DMS53 treated with DMSO at 0.1 percent for 48 hours (cell line): ENCODE measurements at regions not wholly inside any gene's neighbourhood (a gene's known extent, or its start where the extent isn't known, plus 50 kb on each side); places are given as distances from the start of the nearest gene placed in this dataset.
"Not testable (repeated sequence)": the region's sequence is repeated elsewhere in the genome, so short reads cannot be mapped to it uniquely, and the experiment has no call there.

Experiments used
- DNase-seq: peaks from one replicate; lab custom pipeline; 2025; ENCODE audit not compliant: unreplicated experiment; lab: John Stamatoyannopoulos, UW

- not testable (repeated sequence) for DNase-seq
Measured at GRCh38 chr11:25486338-25486737, 845.6 kb upstream of the ANO3 start.

DNA sequence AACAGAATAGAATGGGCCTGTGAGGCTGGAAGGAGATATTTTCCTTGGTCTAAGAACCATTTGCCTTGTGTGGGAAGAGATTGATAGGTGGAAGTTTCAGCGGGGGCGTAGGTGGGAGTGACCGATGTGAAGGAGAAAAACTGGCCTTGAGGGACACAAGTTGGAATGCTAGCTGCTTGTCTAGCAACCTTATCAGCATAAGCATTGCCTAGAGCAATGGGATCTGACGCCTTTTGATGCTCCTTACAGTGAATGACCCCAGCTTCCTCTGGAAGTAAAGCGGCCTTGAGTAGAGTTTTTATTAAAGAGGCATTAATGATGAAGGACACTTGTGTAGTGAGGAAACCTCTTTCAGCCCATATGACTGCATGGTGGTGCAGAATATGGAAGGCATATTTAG lies 843.8 kb upstream of the ANO3 start:
- DNase-seq = not testable (repeated sequence)

DNA sequence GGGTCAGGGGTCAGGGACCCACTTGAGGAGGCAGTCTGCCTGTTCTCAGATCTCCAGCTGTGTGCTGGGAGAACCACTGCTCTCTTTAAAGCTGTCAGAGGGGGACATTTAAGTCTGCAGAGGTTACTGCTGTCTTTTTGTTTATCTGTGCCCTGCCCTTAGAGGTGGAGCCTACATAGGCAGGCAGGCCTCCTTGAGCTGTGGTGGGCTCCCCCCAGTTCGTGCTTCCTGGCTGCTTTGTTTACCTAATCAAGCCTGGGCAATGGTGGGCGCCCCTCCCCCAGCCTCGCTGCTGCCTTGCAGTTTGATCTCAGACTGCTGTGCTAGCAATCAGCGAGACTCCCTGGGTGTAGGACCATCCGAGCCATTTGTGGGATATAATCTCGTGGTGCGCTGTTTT lies 830.5 kb upstream of the ANO3 start:
- DNase-seq = not testable (repeated sequence)

DNA sequence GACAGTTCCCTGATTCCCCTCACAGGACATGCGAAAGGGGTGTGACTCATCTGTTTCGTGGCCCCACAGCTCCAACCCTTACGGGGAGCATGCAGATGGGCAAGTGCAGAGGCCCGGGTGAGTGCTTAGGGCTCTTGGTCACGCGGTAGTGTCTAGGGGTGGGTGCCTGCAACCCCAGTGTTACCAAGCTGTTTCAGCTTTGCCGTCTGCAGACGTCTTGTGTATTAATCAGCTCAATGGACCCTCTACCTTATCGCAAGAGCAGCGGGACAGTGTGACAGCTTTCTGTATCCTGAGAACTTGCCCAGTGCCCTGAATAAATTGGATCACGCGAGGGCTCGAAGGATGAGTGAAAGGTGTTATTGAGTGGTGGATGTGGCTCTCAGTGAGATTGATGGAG lies 816.4 kb upstream of the ANO3 start:
- no peak for DNase-seq

DNA sequence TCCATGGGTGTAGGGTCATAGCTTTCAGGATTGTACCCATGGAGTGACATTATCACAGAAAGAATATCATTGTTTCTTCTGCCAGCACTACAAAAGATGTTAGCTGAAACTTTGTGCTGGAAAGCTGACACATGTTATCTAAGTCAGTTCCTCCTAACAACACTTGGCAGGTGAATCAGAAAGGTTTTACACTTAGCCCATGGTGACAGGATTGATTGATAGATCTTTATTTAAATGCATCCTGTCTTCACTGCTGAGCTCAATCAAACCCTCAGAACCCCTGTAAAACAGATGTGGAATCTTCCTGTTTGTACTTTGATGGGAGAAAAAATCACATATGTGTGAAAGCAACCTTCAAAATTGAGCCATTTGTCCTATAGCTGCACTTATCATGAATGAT lies 811.5 kb upstream of the ANO3 start:
- no peak for DNase-seq

- DNase-seq = no peak
Measured at GRCh38 chr11:25527841-25528240, 804.1 kb upstream of the ANO3 start.

DNA sequence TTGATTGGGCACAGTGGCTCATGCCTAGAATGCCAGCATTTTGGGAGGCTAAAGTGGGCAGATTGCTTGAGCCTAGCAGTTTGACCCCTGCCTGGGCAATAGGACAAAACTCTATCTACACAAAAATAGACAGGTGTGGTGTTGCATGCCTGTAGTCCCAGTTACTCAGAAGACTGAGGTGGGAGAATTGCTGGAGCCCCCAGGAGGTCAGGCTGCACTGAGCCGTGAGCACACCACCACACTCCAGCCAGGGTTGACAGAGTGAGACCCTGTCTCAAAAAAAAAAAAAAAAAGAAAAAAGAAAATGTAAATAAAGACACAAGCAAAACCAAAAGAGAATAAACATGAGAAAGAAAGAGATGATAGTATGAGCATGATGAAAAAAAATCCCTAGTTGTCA lies 802.4 kb upstream of the ANO3 start:
- DNase-seq = no peak

DNA sequence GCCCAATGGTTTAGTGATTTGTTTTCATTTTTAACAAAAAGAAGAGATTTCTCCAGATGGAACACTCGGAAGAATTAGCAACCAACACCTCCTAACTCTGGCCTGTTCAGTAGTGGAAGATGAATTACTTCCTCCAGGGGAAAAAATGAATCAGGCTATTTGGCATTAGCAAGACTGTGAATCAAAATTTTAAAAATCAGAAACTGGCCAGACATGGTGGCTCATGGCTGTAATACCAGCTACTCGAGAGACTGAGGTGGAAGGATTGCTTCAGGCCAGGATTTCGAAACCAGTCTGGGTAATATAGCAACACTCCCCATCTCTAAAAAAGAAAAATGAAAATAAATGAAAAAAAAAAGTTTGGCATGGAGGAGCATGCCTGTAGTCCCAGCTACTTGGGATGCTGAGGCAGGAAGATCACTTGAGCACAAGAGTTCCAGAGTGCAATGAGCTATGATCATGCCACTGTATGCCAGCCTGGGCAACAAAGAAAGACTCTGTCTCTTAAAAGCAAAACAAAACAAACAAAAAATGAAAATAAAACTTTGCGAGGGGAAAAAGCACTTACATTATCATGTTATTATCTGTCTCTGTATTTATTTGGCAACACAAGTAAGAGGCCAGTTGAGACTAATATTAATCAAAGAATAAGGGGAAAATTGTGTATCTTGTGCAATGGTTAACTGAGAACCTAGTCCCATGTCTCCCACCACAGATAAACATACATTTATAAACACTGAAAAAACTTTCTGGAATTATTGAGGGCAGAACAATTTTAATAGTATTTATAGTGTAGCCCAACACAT lies 796.3 kb upstream of the ANO3 start:
- no peak for DNase-seq

DNA sequence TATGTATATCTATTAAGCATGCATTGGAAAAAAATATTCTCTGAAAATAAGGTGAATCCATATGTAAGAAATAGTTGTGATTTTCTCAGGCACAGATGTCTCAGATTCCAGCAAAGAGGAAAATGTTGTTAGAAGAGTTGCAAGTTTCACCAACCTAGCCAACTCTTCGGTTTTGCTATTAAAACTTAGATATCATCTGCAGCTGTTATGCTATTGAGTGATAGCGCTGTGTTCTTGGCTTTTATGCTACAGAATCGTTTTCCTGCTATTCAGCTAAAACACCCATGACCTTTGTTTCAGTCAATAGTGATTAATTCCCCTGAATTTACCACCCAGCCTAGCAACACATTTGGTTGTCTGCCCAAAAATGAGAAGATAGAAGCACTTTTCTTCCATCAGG lies 795.6 kb upstream of the ANO3 start:
- no peak for DNase-seq

DNA sequence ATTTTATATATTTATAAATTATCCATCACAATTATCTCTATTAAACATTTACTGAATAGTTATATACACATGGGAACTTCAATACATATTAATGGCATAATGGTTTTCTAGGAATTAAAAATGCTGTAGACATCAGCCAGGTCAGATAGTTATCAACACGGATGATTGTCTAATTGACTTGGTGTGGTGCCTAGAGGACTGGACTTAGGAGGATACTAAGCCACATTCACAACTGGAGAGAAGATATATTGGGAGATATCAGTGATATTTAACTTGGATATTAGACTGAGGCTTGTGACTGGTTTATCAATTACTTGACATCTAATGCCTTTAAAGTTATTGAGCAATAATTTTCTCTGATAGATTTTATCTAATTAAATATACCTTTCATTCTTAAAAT lies 794.5 kb upstream of the ANO3 start:
- no peak for DNase-seq

- DNase-seq = no peak
Measured at GRCh38 chr11:25547292-25547691, 784.6 kb upstream of the ANO3 start.

GRCh38 chr11:25562417-25562816 lies 769.5 kb upstream of the ANO3 start:
- no peak for DNase-seq

DNA sequence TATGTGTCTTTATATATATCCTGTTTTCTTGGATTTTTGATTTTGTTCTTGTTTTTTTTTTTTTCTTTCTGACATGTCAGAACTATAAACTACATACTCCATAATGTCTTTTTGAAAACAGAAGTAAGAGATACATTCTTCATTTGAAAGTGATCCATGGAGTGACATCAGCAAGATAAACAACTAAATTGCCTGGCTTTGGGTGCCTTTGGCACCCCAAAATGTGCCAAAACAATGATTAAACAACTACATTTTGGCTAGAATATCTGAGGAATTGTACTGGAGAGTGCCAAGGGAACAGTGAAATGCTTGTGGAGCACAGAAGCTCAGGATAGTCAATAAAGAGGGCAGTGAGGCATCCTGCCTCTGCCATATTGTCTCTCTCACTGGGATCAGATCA lies 766.1 kb upstream of the ANO3 start:
- no peak for DNase-seq

DNA sequence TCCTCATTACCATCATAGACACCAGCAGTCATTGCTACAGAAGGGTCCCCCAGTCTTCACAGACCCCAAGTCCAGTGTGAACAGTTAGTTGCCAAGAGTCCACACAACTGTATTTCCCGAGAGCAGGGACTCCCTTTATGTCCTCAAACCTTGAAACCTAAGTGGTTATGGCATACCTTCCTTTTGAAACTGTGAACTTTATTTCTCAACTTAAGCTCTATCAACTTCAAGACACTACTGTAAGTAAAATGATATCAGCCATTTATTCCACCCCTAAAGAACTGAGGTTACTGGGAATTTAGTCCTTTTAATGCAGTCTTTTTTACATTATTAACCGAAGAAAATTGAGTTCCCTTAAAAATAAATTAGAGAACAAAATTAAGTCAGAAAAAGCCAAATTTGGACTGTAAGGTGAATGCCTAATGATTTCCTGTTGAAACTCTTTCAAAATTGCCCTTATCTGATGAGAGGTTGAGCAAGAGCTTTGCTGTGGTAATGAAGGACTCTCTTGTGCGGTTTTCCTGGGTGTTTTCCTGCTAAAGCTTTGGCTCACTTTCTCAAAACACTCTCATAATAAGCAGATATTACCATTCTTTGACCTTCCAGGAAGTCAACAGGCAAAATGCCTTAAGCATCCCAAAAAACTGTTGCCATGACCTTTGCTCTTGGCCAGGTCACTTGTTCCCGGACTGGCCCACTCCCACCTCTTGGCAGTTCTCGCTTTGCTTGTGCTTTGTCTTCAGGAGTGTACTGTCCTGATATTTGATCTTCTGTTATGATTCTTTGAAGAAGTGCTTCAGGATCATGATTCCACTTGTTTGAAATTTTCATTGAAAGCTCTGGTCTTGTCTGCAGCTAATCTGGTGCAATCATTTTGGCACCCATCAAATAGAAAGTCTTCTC lies 765.4 kb upstream of the ANO3 start:
- DNase-seq = no peak

DNA sequence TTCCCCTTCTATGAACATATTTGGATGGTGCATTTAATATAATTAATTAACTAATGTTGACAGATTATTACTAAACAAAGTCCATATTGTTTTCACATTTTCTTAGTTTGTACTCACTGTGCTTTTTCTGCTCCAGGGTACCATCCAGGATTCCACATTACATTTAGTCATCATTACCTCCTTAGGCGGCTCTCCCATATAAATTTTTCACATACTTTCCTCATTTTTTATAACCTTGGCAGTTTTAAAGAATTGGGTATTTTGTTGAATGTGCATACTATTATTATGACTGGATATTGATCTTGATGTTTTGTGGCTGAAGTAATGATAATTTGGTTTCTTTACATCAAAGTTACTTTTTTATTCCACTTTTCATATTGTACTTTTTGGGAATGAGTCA lies 755.6 kb upstream of the ANO3 start:
- DNase-seq = no peak

- not testable (repeated sequence) for DNase-seq
Measured at GRCh38 chr11:25579554-25579953, 752.4 kb upstream of the ANO3 start.

- no peak for DNase-seq
Measured at GRCh38 chr11:25583596-25583995, 748.3 kb upstream of the ANO3 start.

- DNase-seq = no peak
Measured at GRCh38 chr11:25587496-25587895, 744.4 kb upstream of the ANO3 start.

DNA sequence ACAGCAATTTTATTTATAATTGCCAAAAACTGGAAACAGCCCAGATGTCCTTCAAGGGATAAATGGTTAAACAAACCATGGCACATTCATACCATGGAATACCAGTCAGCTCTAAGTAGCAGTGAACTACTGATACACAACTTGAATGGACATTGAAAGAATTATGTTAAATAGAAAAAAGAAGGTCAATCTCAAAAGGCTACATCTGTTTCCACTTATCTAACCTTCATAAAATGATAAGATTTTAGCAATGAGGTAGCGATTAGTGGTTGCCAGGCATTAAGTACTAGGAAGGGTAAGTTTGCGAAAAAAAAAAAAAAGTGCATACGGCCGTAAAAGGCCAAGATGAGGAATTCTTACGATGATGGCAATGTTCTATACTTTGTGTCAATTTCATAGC lies 738.7 kb upstream of the ANO3 start:
- DNase-seq = no peak

DNA sequence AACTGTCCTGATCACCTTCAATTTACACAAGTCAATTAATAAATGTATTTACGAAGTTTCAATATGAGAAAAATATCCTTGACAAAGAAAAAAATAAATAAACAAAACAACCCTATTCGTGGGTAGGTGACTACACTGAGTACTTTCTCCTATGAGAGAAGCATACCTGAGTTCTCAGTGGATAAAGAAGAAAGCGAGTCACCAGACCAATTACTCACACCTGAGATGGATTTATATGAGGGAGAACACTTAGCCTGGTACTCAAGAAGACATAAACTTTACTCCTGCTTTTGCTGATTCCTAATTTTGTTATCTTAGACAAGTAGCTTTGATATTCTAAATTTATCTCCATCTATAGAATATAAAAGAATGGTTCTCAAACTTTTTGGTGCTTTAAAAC lies 735.2 kb upstream of the ANO3 start:
- no peak for DNase-seq

DNA sequence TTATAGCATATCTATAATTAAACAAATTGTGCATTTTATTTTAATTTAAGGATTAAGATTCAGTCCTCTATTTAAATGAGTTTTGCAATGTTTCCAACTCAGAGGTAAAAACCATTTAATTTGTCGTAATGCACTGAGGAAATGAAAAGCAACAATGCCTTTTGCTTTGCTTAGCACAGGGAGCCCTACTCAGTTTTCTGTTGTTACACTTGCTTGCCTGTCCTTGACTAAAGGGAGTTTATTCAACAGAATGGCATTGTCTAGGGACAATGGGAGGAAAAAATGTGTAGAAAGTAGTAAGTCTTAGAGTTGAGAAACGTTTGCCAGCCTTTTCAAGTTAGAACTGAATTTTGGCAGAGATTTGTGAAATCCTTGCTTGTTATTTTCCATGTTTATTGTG lies 734.2 kb upstream of the ANO3 start:
- DNase-seq = no peak

DNA sequence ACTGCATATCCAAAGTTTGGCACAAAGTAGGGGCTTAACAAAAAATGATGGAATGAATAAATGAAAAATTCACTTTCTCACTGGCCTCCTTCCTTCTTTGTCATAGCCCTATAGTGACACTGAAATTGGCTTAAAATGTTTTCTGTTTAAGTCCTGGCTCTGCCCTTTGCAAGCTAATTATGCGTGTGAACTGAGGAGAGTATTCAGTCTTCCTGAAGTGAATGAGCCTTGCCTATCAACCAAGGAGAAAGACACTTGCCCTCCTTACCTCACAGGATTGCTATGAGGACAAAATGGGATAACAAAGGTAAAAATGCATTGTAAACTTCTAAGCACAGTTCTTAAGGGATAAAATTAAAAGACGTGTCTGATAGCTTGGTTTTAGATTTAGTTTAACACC lies 729.8 kb upstream of the ANO3 start:
- no peak for DNase-seq
